WI38 (cell line): ENCODE measurements at regions not wholly inside any gene's neighbourhood (a gene's known extent, or its start where the extent isn't known, plus 50 kb on each side); places are given as distances from the start of the nearest gene placed in this dataset.
"Not testable (repeated sequence)": the region's sequence is repeated elsewhere in the genome, so short reads cannot be mapped to it uniquely, and the experiment has no call there.

ENCODE experiments used
- H3K4me3 ChIP-seq: 2 replicates; pipeline ENCODE4 v1.5.1; 2011; ENCODE audit warnings: low read depth, mild to moderate bottlenecking, control low read depth, low read length
- TF ChIP-seq, protein P1 (sequence below): IDR thresholded peaks from 2 replicates; pipeline ENCODE4 v1.5.1; 2012; ENCODE audit warnings: low read depth, mild to moderate bottlenecking, control low read depth, low read length

DNA sequence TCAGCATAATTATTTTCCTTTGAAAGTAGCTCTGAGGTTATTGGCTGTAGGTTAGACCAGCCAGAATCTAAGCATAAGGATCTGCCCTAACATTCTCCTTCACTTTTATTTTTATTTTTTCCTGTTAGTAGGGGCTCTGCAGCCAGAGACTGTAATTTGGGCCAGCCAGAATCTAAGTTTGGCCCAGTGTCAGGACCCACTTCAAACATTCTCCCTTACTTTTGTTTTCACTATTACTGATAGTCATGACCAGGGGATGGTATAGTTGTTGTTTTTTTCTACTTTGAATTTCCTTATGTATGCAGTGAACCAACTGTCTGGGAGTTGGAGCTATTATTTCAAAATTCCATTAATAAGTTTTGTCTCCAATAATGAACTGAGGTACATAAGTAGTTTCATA, 121.0 kb upstream of the MBNL1 start:
- H3K4me3 ChIP-seq: no peak overlapping the region
- TF ChIP-seq, protein P1, sequence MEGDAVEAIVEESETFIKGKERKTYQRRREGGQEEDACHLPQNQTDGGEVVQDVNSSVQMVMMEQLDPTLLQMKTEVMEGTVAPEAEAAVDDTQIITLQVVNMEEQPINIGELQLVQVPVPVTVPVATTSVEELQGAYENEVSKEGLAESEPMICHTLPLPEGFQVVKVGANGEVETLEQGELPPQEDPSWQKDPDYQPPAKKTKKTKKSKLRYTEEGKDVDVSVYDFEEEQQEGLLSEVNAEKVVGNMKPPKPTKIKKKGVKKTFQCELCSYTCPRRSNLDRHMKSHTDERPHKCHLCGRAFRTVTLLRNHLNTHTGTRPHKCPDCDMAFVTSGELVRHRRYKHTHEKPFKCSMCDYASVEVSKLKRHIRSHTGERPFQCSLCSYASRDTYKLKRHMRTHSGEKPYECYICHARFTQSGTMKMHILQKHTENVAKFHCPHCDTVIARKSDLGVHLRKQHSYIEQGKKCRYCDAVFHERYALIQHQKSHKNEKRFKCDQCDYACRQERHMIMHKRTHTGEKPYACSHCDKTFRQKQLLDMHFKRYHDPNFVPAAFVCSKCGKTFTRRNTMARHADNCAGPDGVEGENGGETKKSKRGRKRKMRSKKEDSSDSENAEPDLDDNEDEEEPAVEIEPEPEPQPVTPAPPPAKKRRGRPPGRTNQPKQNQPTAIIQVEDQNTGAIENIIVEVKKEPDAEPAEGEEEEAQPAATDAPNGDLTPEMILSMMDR: no peak

DNA sequence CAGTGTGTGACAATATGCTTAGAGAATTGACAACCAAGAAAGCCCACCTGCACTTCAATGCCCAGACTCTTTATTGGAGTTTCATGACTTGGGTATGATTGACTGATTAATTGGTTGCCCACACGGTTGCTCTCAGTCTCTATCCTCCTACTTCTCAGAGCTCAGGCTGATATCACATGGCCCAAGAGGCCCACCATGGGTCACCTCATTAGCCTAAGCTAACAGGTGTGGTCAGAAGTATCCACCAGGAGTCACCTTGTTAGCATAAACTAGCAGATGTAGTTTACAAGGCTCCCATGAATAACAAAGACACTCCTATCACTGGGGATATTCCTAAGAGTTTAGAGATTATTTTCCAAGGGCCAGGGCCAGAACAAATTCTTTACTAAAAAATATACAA, 120.2 kb upstream of the MBNL1 start:
- TF ChIP-seq, protein P1: no peak
- H3K4me3 ChIP-seq: no peak overlapping the region

DNA sequence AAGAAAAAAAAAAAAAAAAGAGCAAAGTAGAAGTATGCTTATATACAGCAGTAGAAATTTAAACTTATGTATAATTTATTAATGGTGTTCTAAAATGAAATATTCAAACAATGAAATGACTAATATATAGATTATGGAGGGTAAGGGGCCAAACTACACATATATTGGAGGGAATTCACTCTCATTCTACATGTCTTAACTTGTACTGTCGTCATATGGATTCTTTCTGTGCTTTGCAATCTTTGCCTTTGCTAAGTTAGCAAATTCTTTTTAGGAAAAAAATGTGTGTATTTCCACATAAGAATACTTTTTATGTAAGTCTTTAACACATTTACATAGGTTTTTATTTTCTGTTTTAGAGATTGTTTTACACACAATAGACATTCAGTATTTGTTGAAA, 118.9 kb upstream of the MBNL1 start:
- H3K4me3 ChIP-seq: no peak overlapping the region
- TF ChIP-seq, protein P1: no peak

DNA sequence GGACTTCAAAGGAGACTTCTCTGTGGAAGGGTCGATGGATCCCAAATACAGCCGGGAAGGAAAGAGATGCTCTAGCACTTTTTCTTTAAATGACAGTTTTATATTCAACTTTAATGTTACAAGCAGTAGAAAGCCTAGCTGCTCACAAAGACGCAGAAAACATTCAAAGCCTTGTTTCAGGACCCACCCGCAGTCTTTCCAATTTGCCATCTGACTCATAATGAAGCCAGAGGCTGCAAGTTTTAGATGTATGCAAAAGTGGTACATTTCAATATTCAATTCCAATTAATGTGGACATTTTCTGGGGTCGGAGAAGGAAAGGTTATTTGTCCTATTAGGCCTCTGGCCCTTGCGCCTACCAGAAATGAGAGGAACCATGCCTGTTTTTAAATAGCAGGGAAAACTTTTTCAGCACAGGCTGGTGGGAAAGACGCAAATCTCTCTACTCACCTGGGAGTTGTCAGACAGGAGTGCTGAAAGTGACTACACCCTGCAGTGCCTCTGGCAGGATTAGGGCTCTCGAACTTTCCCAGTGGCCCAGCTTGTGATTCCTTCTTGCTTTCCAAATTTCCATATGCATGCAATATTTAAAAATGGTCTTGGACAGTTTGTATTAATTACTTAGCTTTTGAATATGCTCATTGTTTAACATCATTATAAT, 117.4 kb upstream of the MBNL1 start:
- no peak overlapping the region for H3K4me3 ChIP-seq
- TF ChIP-seq, protein P1: no peak

DNA sequence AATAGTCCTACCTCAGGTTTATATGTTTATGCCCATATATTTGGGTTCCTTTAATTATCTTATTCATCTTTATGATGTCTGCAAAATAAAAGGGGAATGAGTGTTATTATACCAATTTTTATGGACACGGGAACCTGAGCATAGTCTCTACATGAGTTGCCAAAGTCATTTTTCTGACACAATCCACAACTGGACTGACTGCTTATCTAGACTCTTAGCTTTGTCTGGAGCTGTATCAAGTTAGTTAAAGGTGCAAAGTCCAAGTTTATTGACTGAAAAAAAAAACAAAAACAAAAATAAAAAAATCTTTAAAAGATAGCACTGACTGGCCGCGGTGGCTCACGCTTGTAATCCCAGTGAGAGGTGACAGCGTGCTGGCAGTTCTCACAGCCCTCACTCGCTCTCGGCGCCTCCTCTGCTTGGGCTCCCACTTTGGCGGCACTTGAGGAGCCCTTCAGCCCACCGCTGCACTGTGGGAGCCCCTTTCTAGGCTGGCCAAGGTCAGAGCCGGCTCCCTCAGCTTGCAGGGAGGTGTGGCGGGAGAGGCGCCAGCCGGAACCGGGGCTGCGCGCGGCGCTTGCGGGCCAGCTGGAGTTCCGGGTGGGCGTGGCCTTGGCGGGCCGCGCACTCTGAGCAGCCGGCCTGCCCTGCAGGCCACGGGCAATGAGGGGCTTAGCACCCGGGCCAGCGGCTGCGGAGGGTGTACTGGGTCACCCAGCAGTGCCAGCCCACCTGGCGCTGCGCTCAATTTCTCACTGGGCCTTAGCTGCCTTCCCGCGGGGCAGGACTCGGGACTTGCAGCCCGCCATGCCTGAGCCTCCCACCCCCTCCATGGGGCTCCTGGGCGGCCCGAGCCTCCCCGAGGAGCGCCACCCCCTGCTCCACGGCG, 116.6 kb upstream of the MBNL1 start:
- H3K4me3 ChIP-seq: not testable (repeated sequence)

DNA sequence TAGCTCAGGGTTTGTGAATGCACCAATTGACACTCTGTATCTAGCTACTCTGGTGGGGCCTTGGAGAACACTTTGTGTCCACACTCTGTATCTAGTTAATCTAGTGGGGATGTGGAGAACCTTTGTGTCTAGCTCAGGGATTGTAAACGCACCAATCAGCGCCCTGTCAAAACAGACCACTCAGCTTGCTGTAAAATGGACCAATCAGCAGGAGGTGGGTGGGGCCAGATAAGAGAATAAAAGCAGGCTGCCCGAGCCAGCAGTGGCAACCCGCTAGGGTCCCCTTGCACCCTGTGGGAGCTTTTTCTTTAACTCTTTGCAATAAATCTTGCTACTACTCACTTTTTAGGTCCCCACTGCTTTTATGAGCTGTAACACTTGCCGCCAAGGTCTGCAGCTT, 115.6 kb upstream of the MBNL1 start:
- H3K4me3 ChIP-seq: not testable (repeated sequence)

DNA sequence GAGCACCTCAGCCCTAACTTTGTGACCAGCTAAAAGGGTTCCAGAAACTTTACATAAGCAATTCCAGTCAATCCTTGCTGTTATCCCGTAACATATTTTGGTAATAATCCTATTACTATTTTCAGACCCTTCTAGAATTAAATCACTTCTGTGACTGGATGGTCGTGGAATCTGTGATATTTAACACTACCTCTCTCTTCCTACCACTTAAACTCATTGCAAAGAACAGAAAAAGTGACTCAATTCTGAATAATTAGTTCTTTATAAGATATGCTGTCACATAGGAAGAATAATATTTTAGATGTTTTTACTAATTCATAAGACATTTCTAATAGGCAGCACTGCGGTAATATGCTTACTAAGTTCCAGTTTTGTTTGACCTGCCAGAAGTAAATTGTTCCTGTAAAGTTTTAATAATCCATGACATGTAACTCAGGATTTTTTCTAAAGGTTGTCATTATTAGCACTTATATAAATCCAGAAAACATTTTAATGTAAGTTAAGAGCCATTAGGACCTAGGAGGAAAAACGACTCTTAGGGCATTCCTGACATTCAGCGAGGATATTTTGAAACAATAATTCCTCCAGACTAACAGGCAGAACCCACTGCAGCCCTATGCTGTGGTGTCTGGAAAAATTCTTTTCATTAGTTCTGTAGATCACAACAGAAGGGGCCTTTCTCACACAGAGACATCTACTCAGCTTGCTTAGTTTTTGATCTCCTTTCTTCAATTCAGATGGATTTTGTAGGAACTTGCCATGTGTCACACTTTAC, 113.3 kb upstream of the MBNL1 start:
- no peak overlapping the region for H3K4me3 ChIP-seq

More for the DNA sequence above, 113.3 kb upstream of the MBNL1 start:
- TF ChIP-seq, protein P1: no peak
